ENCODE measurements at regions not wholly inside any gene's neighbourhood (a gene's known extent, or its start where the extent isn't known, plus 50 kb on each side); places are given as distances from the start of the nearest gene placed in this dataset.
A peak's percentile ranks its signal among the peaks of the same experiment; 100 is the strongest.
"Not testable (repeated sequence)": the region's sequence is repeated elsewhere in the genome, so short reads cannot be mapped to it uniquely, and the experiment has no call there.

DNA sequence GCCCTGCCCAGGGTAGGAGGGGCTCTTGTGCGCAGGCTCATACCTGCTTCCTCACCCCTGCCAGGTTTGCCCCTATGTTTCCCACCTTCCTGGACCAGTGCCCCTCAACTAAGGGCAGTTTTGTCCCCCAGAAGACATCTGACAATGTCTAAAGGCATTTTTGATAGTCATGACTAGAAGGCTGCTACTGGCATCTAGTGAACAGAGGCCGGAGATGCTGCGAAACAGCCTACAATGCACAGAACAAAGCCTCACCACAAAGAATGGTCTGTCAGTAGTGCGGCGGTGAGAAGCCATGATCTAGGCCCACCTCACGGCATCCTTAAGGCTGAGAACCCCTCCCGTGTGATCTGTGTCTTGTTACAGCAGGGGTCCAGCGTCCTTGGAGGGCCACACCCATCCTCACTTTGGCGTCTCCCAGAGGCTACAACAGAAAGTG, 96.0 kb downstream of the TMEM17 start:
- DNase-seq: no peak

DNA sequence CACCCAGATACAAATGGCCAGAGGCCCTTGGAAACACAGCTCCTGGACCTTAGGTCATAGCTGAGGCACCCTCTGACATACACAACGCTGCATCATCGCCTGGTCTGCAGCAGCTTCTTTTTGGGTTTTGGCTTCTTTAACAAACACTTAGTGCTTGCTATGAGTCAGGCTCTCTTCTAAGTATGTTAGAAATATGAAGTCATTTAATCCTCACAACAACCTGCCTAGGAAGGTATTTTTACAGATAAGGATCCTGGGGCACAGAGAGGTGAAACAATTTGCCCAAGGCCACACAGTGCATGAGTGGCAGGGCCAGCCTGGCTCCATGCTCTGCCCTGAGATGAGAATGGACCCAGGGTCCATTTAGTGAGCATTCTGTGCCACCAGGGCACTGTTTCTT, 96.6 kb downstream of the TMEM17 start:
- DNase-seq: no peak

DNA sequence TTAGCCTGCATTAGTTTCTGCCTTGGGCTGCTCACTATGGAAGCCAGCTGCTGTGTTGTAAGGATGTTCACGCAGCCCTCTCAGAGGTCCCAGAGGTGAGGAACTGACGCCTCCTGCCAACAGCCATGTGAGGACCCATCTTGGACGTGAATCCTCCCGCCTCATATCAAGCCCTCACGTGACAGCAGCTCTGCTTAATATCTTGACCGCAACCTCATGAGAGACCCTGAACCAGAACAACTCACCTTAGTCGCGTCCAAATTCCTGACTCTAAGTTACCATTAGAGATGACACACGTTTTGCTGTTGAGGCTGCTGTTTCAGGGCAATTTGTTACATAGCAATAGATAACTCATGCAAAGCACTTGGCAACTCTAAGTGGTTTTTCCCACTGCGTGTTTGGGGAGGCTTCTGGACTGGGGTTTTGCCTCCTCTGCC, 97.7 kb downstream of the TMEM17 start:
- DNase-seq: no peak

DNA sequence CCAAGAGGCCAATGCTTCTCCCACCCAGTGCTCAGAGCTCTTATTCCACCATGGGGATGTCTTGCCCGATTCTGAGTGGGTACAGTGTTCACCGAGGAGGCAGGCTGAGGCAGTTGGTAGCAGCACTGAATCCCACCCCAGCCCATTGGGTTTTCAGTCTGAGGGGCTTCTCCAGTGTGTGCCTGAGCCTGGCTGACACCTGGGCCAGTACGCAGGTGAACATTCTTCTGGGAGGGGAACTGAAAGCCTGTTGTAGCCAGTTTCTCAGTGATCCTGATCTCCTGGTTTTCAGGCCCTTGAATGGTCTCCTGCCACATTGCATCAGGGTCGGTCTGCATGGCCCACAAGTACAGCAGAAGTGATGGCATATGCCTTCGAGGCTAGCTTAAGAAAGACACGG, 98.2 kb downstream of the TMEM17 start:
- no peak for DNase-seq

DNA sequence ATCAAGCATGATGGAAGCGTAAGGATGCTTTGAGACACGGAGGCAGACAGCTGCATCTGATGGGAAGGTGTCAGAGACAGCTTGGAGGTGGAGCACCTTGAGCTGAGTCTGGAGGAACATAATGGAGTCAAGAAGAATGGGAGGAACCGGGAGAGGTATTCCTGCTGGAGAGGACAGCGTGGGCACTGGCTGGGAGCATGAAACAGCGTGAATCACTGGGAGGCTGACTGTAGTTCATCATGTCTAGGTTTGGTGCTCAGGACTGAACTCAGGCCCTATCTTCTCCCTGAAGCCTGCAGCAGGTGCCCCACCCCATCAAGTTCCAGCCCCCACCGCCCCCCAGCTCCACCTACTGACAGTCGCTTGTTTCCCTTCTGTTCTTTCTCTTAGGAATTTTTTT, 98.6 kb downstream of the TMEM17 start:
- DNase-seq: no peak

DNA sequence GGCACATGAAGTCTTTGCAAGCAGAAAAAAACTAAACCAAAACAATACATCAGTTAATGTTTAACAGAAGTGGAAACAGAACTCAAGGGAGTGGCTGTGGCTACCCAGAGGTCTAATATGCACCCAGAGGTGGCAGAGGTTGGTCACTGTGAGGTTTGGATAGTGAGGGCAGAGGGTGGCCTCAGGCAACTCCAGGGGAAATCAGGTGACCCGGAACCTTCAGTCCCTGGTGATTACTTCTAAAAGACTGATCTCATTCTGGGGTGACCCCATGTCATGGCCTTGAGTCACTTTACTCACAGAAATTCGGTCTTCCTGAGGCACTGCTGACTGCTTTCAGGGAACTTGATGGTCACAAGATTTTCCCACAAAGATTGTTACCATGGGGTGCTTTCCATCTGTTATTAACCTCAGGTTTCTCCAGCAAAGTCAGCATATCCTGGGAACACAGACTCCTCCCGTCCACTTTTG, 99.4 kb downstream of the TMEM17 start:
- no peak for DNase-seq

DNA sequence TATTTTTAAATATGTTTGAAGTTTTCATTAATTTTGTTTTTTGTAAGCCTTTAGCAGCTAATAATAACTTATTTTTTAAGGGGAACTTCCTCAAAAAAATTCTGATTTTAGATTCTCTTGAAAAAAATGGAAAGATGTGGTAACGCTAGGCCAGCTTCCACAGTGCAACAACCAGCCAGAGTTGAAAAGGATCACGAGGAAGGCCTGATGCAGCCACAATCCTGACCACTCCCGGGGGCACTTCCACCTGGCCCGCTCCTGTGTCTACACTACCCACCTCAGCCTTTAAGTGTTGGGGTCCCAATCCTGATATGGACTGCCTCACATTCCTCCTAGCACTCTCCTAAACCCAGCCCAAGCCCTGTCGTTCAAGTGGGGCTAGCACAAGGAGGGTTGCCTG, 101.1 kb downstream of the TMEM17 start:
- DNase-seq: no peak

DNA sequence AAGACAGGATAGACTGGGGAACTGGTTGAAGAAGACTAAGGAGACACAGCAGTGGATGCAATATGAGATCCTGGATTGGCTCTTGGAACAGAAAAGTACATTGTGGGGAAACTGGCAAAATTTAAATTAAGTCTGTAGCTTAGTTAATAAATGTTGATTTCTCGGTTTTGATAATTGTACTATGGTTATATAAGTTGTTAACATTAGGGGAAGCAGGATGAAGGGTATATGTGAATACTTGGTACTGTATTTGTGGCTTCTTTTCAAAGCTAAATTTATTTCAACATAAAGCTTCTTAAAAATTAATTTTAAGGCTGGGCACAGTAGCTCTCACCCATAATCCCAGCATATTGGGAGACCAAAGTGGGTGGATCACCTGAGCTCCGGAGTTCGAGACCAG, 103.8 kb downstream of the TMEM17 start:
- DNase-seq: no peak

DNA sequence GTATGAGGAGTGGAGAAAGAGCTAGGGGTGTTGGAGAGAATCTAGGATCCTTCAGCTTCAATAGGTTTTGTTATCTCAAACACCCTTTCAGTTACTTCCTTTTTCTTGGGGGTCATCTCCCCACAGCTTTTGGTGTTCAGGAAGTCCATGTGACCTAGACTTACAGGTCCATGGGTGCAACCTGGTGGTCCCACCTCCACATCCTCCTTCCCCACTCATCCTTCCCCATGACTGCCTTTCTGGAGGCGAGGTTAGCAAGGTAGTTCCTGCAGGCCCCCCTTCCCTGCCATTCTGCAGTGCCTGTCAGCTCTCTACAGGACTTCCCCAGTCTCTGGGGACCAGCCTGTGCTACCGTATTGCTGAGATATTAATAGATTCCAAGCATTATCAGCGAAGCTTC, 107.6 kb downstream of the TMEM17 start:
- DNase-seq: no peak

DNA sequence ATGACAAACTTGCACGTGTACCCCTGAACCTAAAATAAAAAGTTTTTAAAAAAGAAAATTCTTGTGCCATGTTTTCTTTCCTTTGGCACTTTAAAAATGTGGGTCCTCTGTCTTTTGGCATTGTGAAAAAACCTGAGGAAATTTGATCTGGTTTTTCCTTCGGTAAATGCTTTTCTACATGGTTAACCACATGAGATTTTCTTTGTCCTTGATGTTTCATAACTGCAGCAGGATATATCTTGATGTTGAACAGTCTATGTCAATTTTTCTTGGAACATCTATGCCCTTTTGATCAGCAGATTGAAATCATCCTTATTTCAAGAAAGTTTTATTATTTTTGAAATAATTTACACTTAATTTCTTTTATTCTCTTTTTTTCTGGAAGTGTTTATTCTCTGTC, 109.1 kb downstream of the TMEM17 start:
- no peak for DNase-seq

DNA sequence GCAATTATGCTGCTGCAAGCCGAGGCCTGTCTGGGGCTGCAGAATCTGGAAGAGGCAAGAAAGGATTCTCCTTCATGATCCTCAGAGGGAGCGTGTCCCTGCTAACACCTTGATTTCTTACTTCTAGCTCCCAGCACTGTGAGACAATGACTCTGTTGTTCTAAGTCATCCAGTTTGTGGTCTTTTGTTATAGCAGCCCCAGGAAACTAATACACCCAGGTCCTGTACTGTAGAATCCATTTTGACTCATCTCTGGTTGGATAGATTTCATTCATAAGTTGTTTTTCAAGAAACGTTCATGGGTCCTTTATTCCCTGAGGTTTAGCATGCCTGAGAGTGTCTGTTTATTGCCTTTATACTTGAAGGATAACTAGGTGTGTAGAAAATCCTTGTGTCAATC, 112.7 kb downstream of the TMEM17 start:
- no peak for DNase-seq

DNA sequence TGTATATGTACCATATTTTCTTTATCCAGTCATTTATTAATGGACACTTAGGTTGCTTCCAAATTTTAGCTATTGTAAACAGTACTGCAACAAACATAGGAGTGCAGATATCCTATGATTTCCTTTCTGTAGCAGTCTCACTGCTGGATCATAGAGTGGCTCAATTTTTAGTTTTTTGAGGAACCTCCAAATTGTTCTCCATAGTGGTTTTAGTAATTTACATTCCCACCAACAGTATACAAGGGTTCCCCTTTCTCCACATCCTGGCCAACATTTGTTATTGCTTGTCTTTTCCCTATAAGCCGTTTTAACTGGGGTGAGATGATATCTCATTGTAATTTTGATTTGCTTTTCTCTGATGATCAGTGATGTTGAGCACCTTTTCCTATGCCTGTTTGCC, 114.3 kb downstream of the TMEM17 start:
- no peak for DNase-seq

DNA sequence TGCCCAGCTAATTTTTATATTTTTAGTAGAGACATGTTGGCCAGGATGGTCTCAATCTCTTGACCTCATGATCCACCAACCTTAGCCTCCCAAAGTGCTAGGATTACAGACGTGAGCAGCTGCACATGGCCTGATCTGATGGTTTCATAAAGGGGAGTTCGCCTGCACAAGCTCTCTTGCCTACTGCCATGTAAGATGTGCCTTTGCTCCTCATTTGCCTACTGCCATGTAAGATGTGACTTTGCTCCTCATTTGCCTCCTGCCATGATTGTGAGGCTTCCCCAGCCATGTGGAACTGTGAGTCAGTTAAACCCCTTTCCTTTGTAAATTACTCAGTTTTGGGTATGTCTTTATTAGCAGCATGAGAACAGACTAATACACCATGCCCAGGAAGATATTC, 119.6 kb downstream of the TMEM17 start:
- not testable (repeated sequence) for DNase-seq

DNA sequence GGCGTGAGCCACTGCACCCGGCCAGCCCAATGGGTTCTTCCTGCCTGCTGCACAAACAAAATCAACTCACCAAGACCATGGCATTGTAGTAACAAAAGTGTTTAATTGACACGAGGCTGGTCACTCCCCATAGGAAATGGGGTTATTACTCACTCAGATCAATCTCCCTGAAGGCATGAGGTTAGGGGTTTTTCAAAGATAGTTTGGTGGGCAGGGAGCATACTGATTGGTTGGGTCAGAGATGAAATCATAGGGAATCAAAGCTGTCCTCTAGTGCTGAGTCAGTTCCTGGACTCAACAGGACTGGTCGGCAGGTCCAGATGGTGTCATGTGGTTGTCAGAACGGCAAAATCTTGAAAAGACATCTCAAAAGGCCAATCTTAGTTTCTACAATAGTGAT, 122.1 kb downstream of the TMEM17 start:
- no peak for DNase-seq

DNA sequence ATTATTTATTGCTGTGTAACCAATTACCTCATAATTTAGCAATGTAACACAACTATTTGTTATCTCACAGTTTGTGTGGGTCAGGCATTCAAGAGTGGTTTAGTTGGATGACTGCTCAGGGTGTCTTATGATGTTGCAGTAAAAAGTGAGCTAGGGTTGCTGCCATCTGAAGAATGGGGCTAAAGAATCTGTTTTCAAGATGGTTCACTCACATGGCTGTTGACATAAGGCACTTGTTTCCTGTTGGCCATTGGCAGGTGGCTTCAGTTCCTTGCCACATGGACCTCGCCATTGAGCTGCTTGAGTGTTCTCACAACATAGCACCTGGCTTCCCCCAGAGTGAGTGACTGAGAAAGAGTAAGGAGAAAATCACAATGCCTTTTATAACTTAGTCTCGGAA, 123.2 kb downstream of the TMEM17 start:
- no peak for DNase-seq

DNA sequence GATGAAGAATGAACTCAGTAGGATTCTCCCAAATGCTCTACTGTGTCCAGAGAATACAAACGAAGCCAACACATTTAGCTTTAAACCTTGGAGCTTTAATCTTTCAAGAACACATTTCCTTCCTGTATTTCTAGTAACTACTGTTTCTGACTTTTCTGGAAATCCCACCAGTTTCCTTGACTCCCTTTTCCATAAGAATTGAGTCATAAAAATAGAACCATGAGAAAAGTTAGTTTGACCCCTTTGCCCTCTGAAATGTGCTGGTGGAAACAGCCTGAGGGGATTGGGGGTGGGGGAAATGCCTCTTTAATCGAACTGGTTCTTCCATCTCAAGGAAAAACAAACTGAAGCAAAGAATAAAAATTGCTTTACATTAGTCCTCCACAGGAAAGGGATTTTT, 123.9 kb downstream of the TMEM17 start:
- no peak for DNase-seq

DNA sequence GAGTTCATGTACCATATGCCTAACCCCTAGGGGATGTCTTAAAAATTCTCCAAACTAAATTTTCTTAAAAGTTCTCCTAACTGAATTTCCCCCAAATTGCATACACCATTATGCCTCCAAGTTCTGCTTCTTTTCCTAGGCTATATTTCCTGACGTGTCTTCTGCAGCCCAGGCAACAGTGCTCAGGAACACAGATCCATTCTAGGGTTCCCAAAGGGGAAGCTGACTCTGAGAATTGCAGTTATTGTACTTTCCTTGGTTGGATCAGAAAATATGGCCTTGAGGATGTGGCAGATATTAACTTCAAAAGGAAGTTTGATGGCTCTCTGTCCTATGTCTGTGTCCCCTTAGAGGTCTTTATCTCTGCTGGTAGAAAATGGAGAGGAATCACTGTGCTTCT, 124.3 kb downstream of the TMEM17 start:
- DNase-seq: no peak

DNA sequence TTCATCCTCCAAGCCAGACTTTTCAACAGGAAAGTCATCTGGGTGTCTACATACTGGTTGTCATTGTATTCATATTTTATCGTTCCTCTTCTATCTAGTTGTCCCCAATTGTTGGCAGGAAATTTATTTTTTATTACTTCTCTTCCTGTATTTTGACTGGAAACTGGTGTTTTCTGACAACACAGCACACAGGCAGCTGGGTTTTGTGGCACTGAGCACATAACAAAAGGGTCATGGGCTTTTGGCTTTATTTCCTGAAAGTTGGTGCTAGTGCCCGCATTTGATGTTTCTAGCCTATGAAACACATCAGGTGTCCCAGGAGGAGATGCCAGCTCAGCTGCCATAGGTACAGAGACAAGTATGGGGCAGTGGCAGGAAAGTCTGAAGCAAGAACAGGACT, 126.4 kb downstream of the TMEM17 start:
- no peak for DNase-seq

DNA sequence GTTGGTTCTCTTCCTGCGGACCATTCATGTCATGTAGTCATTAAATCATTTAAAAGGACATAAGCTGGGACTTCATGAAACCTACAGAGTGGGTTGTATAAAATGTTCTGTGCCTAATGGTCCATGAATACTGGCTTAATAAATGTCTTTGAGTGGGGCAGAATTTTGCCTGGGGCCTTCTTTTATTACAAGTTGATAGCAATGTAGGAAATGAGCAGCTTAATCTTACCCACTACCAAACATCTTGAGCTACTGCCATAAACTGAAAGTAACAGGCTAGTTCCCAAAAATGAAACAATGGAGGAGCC, 130.9 kb downstream of the TMEM17 start:
- DNase-seq: peak; percentile 30

DNA sequence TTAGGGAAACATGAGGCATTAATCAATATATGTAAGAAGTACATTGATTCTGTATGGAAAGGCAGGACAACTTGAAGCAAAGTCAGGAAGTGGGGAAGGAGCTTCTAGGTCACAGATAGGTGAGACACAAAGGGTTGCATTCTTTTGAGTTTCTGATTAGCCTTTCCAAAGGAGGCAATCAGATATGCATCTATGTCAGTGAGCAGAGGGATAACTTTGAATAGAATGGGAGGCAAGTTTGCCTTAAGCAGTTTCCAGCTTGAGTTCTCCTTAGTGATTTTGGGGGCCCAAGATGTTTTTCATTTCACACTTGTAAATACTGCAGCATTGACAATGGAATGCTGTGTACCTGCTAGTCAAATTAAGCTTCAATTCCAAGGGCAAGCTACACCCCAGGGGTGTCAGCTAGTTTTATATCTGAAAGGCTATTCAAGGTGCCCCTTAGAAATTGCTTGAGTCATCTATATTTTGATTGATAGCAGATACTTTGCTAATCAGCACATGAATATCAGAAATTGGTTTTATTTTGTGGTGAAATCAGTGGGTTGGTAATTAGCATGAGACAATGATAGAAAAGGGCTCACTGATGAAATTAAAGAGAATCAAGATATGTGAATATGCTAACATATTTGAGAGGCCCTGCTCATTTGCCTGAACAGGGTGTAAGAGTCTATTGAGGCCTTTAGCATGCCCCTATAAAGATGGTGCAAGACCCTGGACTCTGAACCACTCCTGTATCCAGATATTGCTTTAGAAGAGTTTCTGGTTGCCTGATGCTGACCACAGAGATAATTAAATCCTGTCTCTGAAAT, 131.5 kb downstream of the TMEM17 start:
- DNase-seq: no peak

DNA sequence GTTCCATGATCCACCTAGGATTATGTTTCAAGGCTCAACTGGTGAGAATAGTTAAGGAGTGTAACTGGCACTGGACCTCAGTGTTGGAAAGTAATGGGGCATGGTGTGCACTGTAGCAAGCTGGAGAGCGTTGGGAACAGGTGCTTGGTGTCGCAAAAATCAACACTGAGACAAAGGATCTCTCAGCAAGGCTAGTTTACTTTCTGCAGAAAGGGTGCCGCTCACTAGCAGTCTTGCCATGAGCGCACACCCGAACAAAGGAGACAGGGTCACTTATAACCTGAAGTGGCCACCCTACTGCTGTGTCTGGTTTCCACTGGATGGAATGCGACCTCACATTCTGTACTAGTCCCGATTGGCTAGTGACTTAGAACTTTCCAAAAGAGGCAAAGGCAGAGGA, 133.2 kb downstream of the TMEM17 start:
- DNase-seq: no peak

DNA sequence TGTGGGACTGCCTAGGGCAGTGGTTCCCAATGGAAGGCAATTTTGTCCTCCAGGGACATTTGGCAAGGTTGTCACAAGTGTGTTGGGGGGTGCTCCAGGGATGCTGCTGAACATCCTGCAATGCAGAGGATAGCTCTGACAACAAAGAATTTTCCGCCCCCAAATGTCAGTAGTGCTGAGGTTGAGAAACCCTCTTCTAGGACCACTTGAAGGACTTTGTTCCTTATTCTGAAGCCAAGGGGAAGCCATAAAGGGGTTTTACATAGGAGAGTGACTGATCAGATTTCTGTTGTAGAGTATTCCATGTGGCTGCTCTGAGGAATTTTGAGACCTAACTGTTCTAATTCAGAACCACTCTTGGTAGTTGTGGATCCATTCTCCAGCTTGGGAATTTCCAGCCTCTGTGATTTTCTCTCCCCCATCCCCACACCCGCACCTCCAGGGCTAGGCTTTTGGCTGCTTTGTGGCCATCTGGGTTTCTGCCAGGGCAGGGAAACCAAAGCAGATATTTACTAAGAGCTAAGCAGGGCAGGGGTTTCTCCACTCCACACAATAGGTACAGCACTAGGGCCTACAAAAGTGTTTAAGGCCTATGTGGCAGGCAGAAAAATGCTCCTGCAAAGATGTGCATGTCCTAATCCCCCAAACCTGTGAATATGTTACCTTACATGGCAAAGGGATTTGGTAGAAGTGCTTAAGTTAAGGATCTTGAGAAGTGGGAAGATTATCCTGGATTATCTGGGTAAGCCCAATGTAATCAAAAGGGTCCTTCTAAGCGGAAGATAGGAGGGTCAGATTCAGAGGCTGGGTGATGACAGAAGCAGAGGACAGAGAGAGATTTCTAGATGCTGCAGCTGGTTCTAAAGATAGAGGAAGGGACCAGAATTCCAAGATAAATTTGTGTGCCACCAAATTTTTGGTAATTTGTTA, 135.4 kb downstream of the TMEM17 start:
- no peak for DNase-seq

DNA sequence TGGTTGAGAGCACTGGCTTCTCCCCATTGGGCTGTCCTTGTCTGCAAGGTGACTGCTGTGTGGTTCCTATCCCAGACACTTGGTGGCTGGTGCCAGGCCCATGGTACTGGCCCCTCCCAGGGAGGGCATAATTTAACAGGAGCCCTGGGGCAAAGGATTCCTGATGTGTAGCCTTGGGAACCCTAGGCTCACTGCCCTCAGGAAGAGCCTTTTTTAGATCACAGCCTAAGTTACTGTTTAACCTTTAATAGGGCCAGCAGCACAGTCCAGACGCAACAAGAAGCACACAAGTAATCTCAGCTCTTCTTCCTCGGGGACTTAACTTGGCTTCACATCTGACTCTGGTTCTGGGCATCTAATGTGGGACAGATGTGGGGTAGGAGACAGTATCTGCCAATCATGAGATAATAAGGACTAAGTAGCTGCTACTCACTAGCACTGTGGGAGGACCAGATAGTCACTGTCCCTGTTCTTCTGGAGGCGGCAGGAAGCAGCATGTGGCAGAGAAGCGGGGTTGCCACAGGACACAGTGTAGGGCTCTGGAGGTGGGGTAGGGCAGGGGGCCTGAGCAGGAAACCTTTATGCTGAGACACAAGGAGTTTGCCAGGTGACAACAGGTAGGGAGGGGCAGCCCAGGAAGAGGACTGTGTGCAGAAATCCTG, 136.3 kb downstream of the TMEM17 start:
- DNase-seq: no peak

Data from NCI-H1105 treated with DMSO at 0.1 percent for 48 hours (cell line).